ENCODE measurements at regions not wholly inside any gene's neighbourhood (a gene's known extent, or its start where the extent isn't known, plus 50 kb on each side); places are given as distances from the start of the nearest gene placed in this dataset.

- no peak overlapping the region for H3K4me2 ChIP-seq
- H3K9ac ChIP-seq = no peak overlapping the region
- no peaks in the 10 kb centered on the region for H3K36me3 Mint-ChIP-seq
- no peaks in the 10 kb centered on the region for H3F3A ChIP-seq (ENCODE audit: low read depth)
- H4K20me1 ChIP-seq (ENCODE audit: low read depth) = no peaks in the 10 kb centered on the region
- no peaks in the 10 kb centered on the region for H3K27me3 ChIP-seq
- H3K36me3 ChIP-seq = no peaks in the 10 kb centered on the region
- peak; percentile 71 for DNase-seq (ENCODE audit: low spot score)
- H3K27me3 Mint-ChIP-seq (ENCODE audit: insufficient read depth, low read depth) = no peaks in the 10 kb centered on the region
- TF ChIP-seq, protein P1, sequence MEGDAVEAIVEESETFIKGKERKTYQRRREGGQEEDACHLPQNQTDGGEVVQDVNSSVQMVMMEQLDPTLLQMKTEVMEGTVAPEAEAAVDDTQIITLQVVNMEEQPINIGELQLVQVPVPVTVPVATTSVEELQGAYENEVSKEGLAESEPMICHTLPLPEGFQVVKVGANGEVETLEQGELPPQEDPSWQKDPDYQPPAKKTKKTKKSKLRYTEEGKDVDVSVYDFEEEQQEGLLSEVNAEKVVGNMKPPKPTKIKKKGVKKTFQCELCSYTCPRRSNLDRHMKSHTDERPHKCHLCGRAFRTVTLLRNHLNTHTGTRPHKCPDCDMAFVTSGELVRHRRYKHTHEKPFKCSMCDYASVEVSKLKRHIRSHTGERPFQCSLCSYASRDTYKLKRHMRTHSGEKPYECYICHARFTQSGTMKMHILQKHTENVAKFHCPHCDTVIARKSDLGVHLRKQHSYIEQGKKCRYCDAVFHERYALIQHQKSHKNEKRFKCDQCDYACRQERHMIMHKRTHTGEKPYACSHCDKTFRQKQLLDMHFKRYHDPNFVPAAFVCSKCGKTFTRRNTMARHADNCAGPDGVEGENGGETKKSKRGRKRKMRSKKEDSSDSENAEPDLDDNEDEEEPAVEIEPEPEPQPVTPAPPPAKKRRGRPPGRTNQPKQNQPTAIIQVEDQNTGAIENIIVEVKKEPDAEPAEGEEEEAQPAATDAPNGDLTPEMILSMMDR (IDR thresholded peaks at IDR 0.05) = peak; percentile 74
- TF ChIP-seq EZH2phosphoT487 (IDR thresholded peaks at IDR 0.05) (no peak), EZH2 (IDR thresholded peaks at IDR 0.05) (no peak)
- H3K4me3 Mint-ChIP-seq = no peak overlapping the region
- peaks cover 16% of the 10 kb centered on the region for H3K4me1 Mint-ChIP-seq
- no peak overlapping the region for H3K4me3 ChIP-seq
- H3K9me3 Mint-ChIP-seq = no peaks in the 10 kb centered on the region
- H3K9me3 ChIP-seq (ENCODE audit: low read depth) = no peaks in the 10 kb centered on the region
- no peak overlapping the region for H3K27ac ChIP-seq
- no peaks in the 10 kb centered on the region for H3K79me2 ChIP-seq (ENCODE audit: low read depth)
- no peaks in the 10 kb centered on the region for H3K4me1 ChIP-seq
- H2AFZ ChIP-seq (replicated peaks) = no peak overlapping the region
- no peak overlapping the region for H3K27ac Mint-ChIP-seq
Observed at GRCh38 chr4:20422398-20422797, 170.7 kb downstream of the SLIT2 start.

DNA sequence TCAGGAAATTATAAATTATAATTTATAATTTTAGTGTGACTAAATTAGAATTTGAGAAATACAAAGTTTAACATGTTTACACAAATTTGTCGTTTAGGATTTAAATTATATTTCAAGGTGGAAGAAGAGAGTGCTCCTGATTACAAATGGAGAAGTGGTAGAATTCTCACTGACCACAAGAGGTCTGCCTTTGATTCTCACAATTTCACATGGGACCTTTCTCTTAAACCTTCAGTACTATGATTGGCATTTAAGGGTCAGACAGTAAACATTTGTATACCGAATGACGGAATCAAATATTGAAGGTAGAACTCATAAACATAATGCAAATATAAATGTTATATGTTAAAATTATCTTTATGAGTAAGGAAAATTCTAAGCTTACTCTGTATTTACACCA, 171.7 kb downstream of the SLIT2 start:
- H2AFZ ChIP-seq (replicated peaks) = no peak overlapping the region
- Mint-ChIP-seq H3K36me3 (no peaks in the 10 kb centered on the region), H3K4me3 (no peak overlapping the region), H3K9me3 (no peaks in the 10 kb centered on the region), H3K4me1 (peaks cover 24% of the 10 kb centered on the region), H3K27ac (no peak overlapping the region), H3K27me3 (ENCODE audit: insufficient read depth, low read depth) (no peaks in the 10 kb centered on the region)
- no peak overlapping the region for H3K9ac ChIP-seq
- no peak overlapping the region for H3K4me3 ChIP-seq
- no peaks in the 10 kb centered on the region for H4K20me1 ChIP-seq (ENCODE audit: low read depth)
- no peaks in the 10 kb centered on the region for H3K9me3 ChIP-seq (ENCODE audit: low read depth)
- H3K27me3 ChIP-seq = no peaks in the 10 kb centered on the region
- H3K27ac ChIP-seq = no peak overlapping the region
- no peaks in the 10 kb centered on the region for H3K36me3 ChIP-seq
- no peaks in the 10 kb centered on the region for H3K4me1 ChIP-seq
- H3K4me2 ChIP-seq = no peak overlapping the region
- no peaks in the 10 kb centered on the region for H3F3A ChIP-seq (ENCODE audit: low read depth)
- TF ChIP-seq EZH2 (IDR thresholded peaks at IDR 0.05) (no peak), EZH2phosphoT487 (IDR thresholded peaks at IDR 0.05) (no peak)
- TF ChIP-seq, protein P1 (IDR thresholded peaks at IDR 0.05) = peak; percentile 17
- no peak for DNase-seq (ENCODE audit: low spot score)
- no peaks in the 10 kb centered on the region for H3K79me2 ChIP-seq (ENCODE audit: low read depth)

- no peak overlapping the region for H3K27ac Mint-ChIP-seq
- no peaks in the 10 kb centered on the region for H3K27me3 Mint-ChIP-seq (ENCODE audit: insufficient read depth, low read depth)
- TF ChIP-seq, protein P1 (IDR thresholded peaks at IDR 0.05) = no peak
- no peak for TF ChIP-seq EZH2phosphoT487 (IDR thresholded peaks at IDR 0.05)
- TF ChIP-seq EZH2 (IDR thresholded peaks at IDR 0.05) = no peak
- DNase-seq (ENCODE audit: low spot score) = peak; percentile 21
- no peak overlapping the region for H2AFZ ChIP-seq (replicated peaks)
- no peaks in the 10 kb centered on the region for H3K79me2 ChIP-seq (ENCODE audit: low read depth)
- H3K9ac ChIP-seq = no peak overlapping the region
- H3K4me1 Mint-ChIP-seq = peaks cover 41% of the 10 kb centered on the region
- H3K27me3 ChIP-seq = no peaks in the 10 kb centered on the region
- peaks cover 6% of the 10 kb centered on the region for H3K4me1 ChIP-seq
- no peak overlapping the region for H3K4me3 Mint-ChIP-seq
- H3K4me3 ChIP-seq = no peak overlapping the region
- no peak overlapping the region for H3K27ac ChIP-seq
- H3F3A ChIP-seq (ENCODE audit: low read depth) = peaks cover 3% of the 10 kb centered on the region
- H3K9me3 Mint-ChIP-seq = no peaks in the 10 kb centered on the region
- no peaks in the 10 kb centered on the region for H3K9me3 ChIP-seq (ENCODE audit: low read depth)
- no peaks in the 10 kb centered on the region for H4K20me1 ChIP-seq (ENCODE audit: low read depth)
- no peaks in the 10 kb centered on the region for H3K36me3 Mint-ChIP-seq
- no peak overlapping the region for H3K4me2 ChIP-seq
- no peaks in the 10 kb centered on the region for H3K36me3 ChIP-seq
Observed at GRCh38 chr4:20426028-20426427, 174.3 kb downstream of the SLIT2 start.
